ENCODE measurements at regions not wholly inside any gene's neighbourhood (a gene's known extent, or its start where the extent isn't known, plus 50 kb on each side); places are given as distances from the start of the nearest gene placed in this dataset.

DNA sequence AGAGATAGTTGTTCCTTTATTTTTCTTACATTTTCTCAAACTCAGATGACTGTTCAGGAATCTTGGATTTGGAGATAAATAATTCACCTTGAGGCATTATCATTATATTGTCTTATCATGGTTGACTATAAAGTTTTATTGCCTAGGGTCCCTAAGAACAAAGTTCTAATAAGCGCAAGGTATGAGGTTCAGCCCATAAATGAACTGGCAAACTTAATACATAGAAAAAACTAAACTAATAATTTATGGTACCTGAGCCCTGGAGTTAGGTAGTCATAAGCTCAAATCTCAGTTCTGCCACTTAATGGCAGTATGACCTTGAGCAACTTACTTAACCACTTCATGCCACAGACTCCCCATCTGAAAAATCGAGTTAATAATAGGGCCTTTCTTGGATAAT lies 334.0 kb upstream of the PBX1 start:
- intact Hi-C loops (cut with micrococcal nuclease; ENCODE audit: unreplicated experiment), result no loop called here

DNA sequence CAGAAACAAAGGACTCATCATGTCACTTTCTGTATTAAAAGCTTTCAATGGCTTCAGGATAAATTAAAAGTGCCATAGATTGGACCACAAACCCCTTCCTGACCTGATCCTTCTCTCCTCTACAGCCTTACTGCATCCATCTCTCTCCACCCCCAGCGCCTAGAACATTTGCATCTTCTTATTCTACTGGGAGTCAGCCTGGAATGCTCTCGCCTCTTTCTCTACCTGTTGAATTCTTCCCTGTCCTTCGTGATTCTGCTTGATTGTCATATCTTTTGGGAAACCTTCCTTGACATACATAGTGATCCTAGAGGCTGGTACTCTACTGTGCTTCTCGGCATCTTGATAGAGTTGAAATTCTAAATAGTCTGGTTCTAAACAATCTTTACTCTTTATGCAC lies 332.0 kb upstream of the PBX1 start:
- ChIA-PET CTCF (ENCODE audit: unreplicated experiment) (no interaction called here), POLR2A (no interaction called here)
- Histone ChIP-seq H2AFZ (ENCODE audit: low read length) (no peak overlapping the region), H3K36me3 (ENCODE audit: insufficient read depth, low read length) (no peaks in the 10 kb centered on the region), H3K9me2 (ENCODE audit: insufficient read depth, low read length) (no peaks in the 10 kb centered on the region), H3K4me2 (ENCODE audit: low read length) (no peak overlapping the region), H3K4me3 (ENCODE audit: low read depth, low read length, poor library complexity, severe bottlenecking) (no peak overlapping the region), H3K27ac (ENCODE audit: low read depth, low read length, poor library complexity, severe bottlenecking) (no peak overlapping the region), H3K4me1 (ENCODE audit: insufficient read depth, low read length, poor library complexity, severe bottlenecking) (no peaks in the 10 kb centered on the region), H3K79me2 (ENCODE audit: insufficient read depth, low read depth, low read length) (no peaks in the 10 kb centered on the region), H3K9me3 (ENCODE audit: low read length) (no peaks in the 10 kb centered on the region), H4K20me1 (ENCODE audit: insufficient read depth, low read length) (no peaks in the 10 kb centered on the region)
- no TSS peak for BruUV-seq (replicated peaks)
- intact Hi-C loops (cut with micrococcal nuclease; ENCODE audit: unreplicated experiment), result no loop called here
- TF ChIP-seq, protein P1, sequence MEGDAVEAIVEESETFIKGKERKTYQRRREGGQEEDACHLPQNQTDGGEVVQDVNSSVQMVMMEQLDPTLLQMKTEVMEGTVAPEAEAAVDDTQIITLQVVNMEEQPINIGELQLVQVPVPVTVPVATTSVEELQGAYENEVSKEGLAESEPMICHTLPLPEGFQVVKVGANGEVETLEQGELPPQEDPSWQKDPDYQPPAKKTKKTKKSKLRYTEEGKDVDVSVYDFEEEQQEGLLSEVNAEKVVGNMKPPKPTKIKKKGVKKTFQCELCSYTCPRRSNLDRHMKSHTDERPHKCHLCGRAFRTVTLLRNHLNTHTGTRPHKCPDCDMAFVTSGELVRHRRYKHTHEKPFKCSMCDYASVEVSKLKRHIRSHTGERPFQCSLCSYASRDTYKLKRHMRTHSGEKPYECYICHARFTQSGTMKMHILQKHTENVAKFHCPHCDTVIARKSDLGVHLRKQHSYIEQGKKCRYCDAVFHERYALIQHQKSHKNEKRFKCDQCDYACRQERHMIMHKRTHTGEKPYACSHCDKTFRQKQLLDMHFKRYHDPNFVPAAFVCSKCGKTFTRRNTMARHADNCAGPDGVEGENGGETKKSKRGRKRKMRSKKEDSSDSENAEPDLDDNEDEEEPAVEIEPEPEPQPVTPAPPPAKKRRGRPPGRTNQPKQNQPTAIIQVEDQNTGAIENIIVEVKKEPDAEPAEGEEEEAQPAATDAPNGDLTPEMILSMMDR (conservative IDR thresholded peaks at IDR 0.05; ENCODE audit: low read length), result no peak
- no peak for TF ChIP-seq EZH2phosphoT487 (IDR thresholded peaks at IDR 0.05; ENCODE audit: borderline replicate concordance, low read depth, low read length)
- no peak for DNase-seq (ENCODE audit: low spot score)

More for the DNA sequence above, 334.0 kb upstream of the PBX1 start:
- CTCF ChIA-PET (ENCODE audit: unreplicated experiment), result no interaction called here
- DNase-seq (ENCODE audit: low spot score), result no peak
- H2AFZ ChIP-seq (ENCODE audit: low read length), result no peak overlapping the region
- H3K27ac ChIP-seq (ENCODE audit: low read depth, low read length, poor library complexity, severe bottlenecking), result no peak overlapping the region
- no peaks in the 10 kb centered on the region for H3K79me2 ChIP-seq (ENCODE audit: insufficient read depth, low read depth, low read length)
- no peaks in the 10 kb centered on the region for H3K9me3 ChIP-seq (ENCODE audit: low read length)
- POLR2A ChIA-PET, result no interaction called here
- H3K36me3 ChIP-seq (ENCODE audit: insufficient read depth, low read length), result no peaks in the 10 kb centered on the region
- H3K4me3 ChIP-seq (ENCODE audit: low read depth, low read length, poor library complexity, severe bottlenecking), result no peak overlapping the region
- H4K20me1 ChIP-seq (ENCODE audit: insufficient read depth, low read length), result no peaks in the 10 kb centered on the region
- H3K4me1 ChIP-seq (ENCODE audit: insufficient read depth, low read length, poor library complexity, severe bottlenecking), result no peaks in the 10 kb centered on the region
- no TSS peak for BruUV-seq (replicated peaks)
- TF ChIP-seq EZH2phosphoT487 (IDR thresholded peaks at IDR 0.05; ENCODE audit: borderline replicate concordance, low read depth, low read length), result no peak
- TF ChIP-seq, protein P1 (conservative IDR thresholded peaks at IDR 0.05; ENCODE audit: low read length), result no peak
- H3K4me2 ChIP-seq (ENCODE audit: low read length), result no peak overlapping the region
- no peaks in the 10 kb centered on the region for H3K9me2 ChIP-seq (ENCODE audit: insufficient read depth, low read length)

DNA sequence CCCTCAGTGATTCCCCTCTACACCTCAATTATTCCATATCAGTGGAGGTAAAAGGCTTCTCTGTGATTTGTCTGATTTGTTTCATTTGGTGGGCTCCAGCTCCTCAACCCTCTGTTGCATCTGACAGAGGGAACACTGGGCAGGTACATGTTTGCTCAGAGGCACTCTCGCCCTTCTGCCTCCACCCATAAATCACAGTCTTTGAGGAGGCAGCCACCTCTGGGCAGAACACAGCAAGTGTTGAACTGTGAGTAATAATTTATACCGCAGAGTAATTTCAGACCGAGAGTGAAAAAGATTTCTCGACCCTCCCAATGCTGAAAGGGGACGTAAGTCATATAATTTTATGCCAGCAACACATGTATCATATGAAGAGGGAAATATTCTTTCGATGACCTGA lies 330.1 kb upstream of the PBX1 start:
- no peaks in the 10 kb centered on the region for H4K20me1 ChIP-seq (ENCODE audit: insufficient read depth, low read length)
- H3K4me1 ChIP-seq (ENCODE audit: insufficient read depth, low read length, poor library complexity, severe bottlenecking), result no peaks in the 10 kb centered on the region
- no peaks in the 10 kb centered on the region for H3K79me2 ChIP-seq (ENCODE audit: insufficient read depth, low read depth, low read length)
- DNase-seq (ENCODE audit: low spot score), result no peak
- H3K36me3 ChIP-seq (ENCODE audit: insufficient read depth, low read length), result no peaks in the 10 kb centered on the region
- no TSS peak for BruUV-seq (replicated peaks)
- H2AFZ ChIP-seq (ENCODE audit: low read length), result no peak overlapping the region
- H3K4me3 ChIP-seq (ENCODE audit: low read depth, low read length, poor library complexity, severe bottlenecking), result no peak overlapping the region
- no peaks in the 10 kb centered on the region for H3K9me2 ChIP-seq (ENCODE audit: insufficient read depth, low read length)
- no peak overlapping the region for H3K27ac ChIP-seq (ENCODE audit: low read depth, low read length, poor library complexity, severe bottlenecking)
- intact Hi-C loops (cut with micrococcal nuclease; ENCODE audit: unreplicated experiment), result no loop called here
- POLR2A ChIA-PET, result interaction anchor here (0.5 kb wide), 1 partner anchor 1323 kb away, joined by 3 read pairs; no protein-coding TSS in a partner anchor
- CTCF ChIA-PET (ENCODE audit: unreplicated experiment), result no interaction called here
- H3K4me2 ChIP-seq (ENCODE audit: low read length), result no peak overlapping the region
- no peaks in the 10 kb centered on the region for H3K9me3 ChIP-seq (ENCODE audit: low read length)
- TF ChIP-seq EZH2phosphoT487 (IDR thresholded peaks at IDR 0.05; ENCODE audit: borderline replicate concordance, low read depth, low read length), result no peak
- TF ChIP-seq, protein P1 (conservative IDR thresholded peaks at IDR 0.05; ENCODE audit: low read length), result no peak
